ENCODE measurements at regions not wholly inside any gene's neighbourhood (a gene's known extent, or its start where the extent isn't known, plus 50 kb on each side); places are given as distances from the start of the nearest gene placed in this dataset.

GRCh38 chr9:81214975-81215374 is 474.4 kb downstream of the TLE1 start:
- Histone ChIP-seq H3K9me3 (ENCODE audit: insufficient read depth, low read depth, low read length) (no peaks in the 10 kb centered on the region; the same call in 1 of the 2 replicates), H3K4me2 (ENCODE audit: low read depth, low read length, poor library complexity, severe bottlenecking) (no peak overlapping the region), H3K9me2 (replicated peaks; ENCODE audit: low read depth, low read length) (no peaks in the 10 kb centered on the region), H2AFZ (ENCODE audit: low read length) (no peak overlapping the region), H3K79me2 (ENCODE audit: insufficient read depth, low read length) (no peaks in the 10 kb centered on the region), H3K4me3 (ENCODE audit: low read length, poor library complexity, severe bottlenecking) (no peak overlapping the region), H3K27me3 (ENCODE audit: insufficient read depth, low read length, poor library complexity, severe bottlenecking) (no peaks in the 10 kb centered on the region), H3K9ac (ENCODE audit: low read depth, low read length, poor library complexity, severe bottlenecking) (no peak overlapping the region), H3K4me1 (ENCODE audit: insufficient read depth, low read length, poor library complexity, severe bottlenecking) (no peaks in the 10 kb centered on the region), H3K36me3 (ENCODE audit: insufficient read depth, low read length) (no peaks in the 10 kb centered on the region), H3F3A (ENCODE audit: low read depth) (no peaks in the 10 kb centered on the region), H4K20me1 (ENCODE audit: insufficient read depth, low read length, poor library complexity, severe bottlenecking) (no peaks in the 10 kb centered on the region)
- no peak for TF ChIP-seq EZH2phosphoT487 (IDR thresholded peaks at IDR 0.05; ENCODE audit: borderline replicate concordance)

- Histone ChIP-seq H3K9me2 (replicated peaks; ENCODE audit: low read depth, low read length) (no peaks in the 10 kb centered on the region), H3K36me3 (ENCODE audit: insufficient read depth, low read length) (no peaks in the 10 kb centered on the region), H4K20me1 (ENCODE audit: insufficient read depth, low read length, poor library complexity, severe bottlenecking) (no peaks in the 10 kb centered on the region), H3K79me2 (ENCODE audit: insufficient read depth, low read length) (no peaks in the 10 kb centered on the region), H3K4me1 (ENCODE audit: insufficient read depth, low read length, poor library complexity, severe bottlenecking) (no peaks in the 10 kb centered on the region), H3F3A (ENCODE audit: low read depth) (no peaks in the 10 kb centered on the region), H3K9ac (ENCODE audit: low read depth, low read length, poor library complexity, severe bottlenecking) (no peak overlapping the region), H3K4me3 (ENCODE audit: low read length, poor library complexity, severe bottlenecking) (no peak overlapping the region), H2AFZ (ENCODE audit: low read length) (no peak overlapping the region), H3K9me3 (ENCODE audit: insufficient read depth, low read depth, low read length) (no peaks in the 10 kb centered on the region; the same call in 1 of the 2 replicates), H3K27me3 (ENCODE audit: insufficient read depth, low read length, poor library complexity, severe bottlenecking) (no peaks in the 10 kb centered on the region), H3K4me2 (ENCODE audit: low read depth, low read length, poor library complexity, severe bottlenecking) (no peak overlapping the region)
- TF ChIP-seq EZH2phosphoT487 (IDR thresholded peaks at IDR 0.05; ENCODE audit: borderline replicate concordance), result no peak
These were observed 475.9 kb downstream of the TLE1 start for GRCh38 chr9:81213456-81213855.

GRCh38 chr9:81211741-81212140 is 477.6 kb downstream of the TLE1 start:
- Histone ChIP-seq H3K9me3 (ENCODE audit: insufficient read depth, low read depth, low read length) (no peaks in the 10 kb centered on the region), H3K9me2 (replicated peaks; ENCODE audit: low read depth, low read length) (no peaks in the 10 kb centered on the region), H3K4me2 (ENCODE audit: low read depth, low read length, poor library complexity, severe bottlenecking) (no peak overlapping the region), H3K27me3 (ENCODE audit: insufficient read depth, low read length, poor library complexity, severe bottlenecking) (no peaks in the 10 kb centered on the region), H3K36me3 (ENCODE audit: insufficient read depth, low read length) (no peaks in the 10 kb centered on the region), H3K4me3 (ENCODE audit: low read length, poor library complexity, severe bottlenecking) (no peak overlapping the region), H4K20me1 (ENCODE audit: insufficient read depth, low read length, poor library complexity, severe bottlenecking) (no peaks in the 10 kb centered on the region), H3F3A (ENCODE audit: low read depth) (no peaks in the 10 kb centered on the region), H3K4me1 (ENCODE audit: insufficient read depth, low read length, poor library complexity, severe bottlenecking) (no peaks in the 10 kb centered on the region), H3K79me2 (ENCODE audit: insufficient read depth, low read length) (no peaks in the 10 kb centered on the region), H2AFZ (ENCODE audit: low read length) (no peak overlapping the region), H3K9ac (ENCODE audit: low read depth, low read length, poor library complexity, severe bottlenecking) (no peak overlapping the region)
- TF ChIP-seq EZH2phosphoT487 (IDR thresholded peaks at IDR 0.05; ENCODE audit: borderline replicate concordance), result no peak

- Histone ChIP-seq H2AFZ (ENCODE audit: low read length) (no peak overlapping the region), H3K36me3 (ENCODE audit: insufficient read depth, low read length) (no peaks in the 10 kb centered on the region), H3K27me3 (ENCODE audit: insufficient read depth, low read length, poor library complexity, severe bottlenecking) (no peaks in the 10 kb centered on the region), H4K20me1 (ENCODE audit: insufficient read depth, low read length, poor library complexity, severe bottlenecking) (no peaks in the 10 kb centered on the region), H3K4me2 (ENCODE audit: low read depth, low read length, poor library complexity, severe bottlenecking) (no peak overlapping the region), H3K9me2 (replicated peaks; ENCODE audit: low read depth, low read length) (no peaks in the 10 kb centered on the region), H3K9me3 (ENCODE audit: insufficient read depth, low read depth, low read length) (no peaks in the 10 kb centered on the region), H3K4me1 (ENCODE audit: insufficient read depth, low read length, poor library complexity, severe bottlenecking) (no peaks in the 10 kb centered on the region), H3K4me3 (ENCODE audit: low read length, poor library complexity, severe bottlenecking) (no peak overlapping the region), H3K9ac (ENCODE audit: low read depth, low read length, poor library complexity, severe bottlenecking) (no peak overlapping the region), H3K79me2 (ENCODE audit: insufficient read depth, low read length) (no peaks in the 10 kb centered on the region), H3F3A (ENCODE audit: low read depth) (no peaks in the 10 kb centered on the region)
- no peak for TF ChIP-seq CTCF (conservative IDR thresholded peaks at IDR 0.05; ENCODE audit: low read length)
These were observed 481.7 kb downstream of the TLE1 start for GRCh38 chr9:81207651-81208050.

Data from Loucy (cell line).